Transverse colon (tissue), 4 donors: ENCODE measurements at regions not wholly inside any gene's neighbourhood (a gene's known extent, or its start where the extent isn't known, plus 50 kb on each side); places are given as distances from the start of the nearest gene placed in this dataset.

Experiments used
- CTCF ChIP-seq, 5 experiments: fragments of 200-600 bp in 3 of 5; fragments of 450-650 bp in 2 of 5; sonication (generic) in 3 of 5; IDR thresholded peaks; 1 replicate in 2 of 5; 2 replicates in 3 of 5; pipeline ENCODE4 v1.5.1; 2016 to 2017; ENCODE audit warnings: antibody characterized with exemption in 5 of 5, inconsistent platforms in 3 of 5, mild to moderate bottlenecking in 2 of 5, moderate library complexity in 1 of 5
- POLR2A ChIP-seq: fragments of 450-650 bp; IDR thresholded peaks from one replicate; pipeline ENCODE4 v1.6.1; 2016; ENCODE audit warnings: antibody characterized with exemption, mild to moderate bottlenecking, moderate library complexity
- POLR2AphosphoS5 ChIP-seq, 3 donors: sonication (generic); formaldehyde crosslinking; IDR thresholded peaks; one replicate each; pipeline ENCODE4 v1.6.1; 2016; ENCODE audit warnings: antibody characterized with exemption in 3 of 3

- TF ChIP-seq POLR2AphosphoS5 (IDR thresholded peaks at IDR 0.05) (no peak), POLR2A (no peak), CTCF (IDR thresholded peaks at IDR 0.05) (no peak)
Measured at GRCh38 chr18:11496526-11497172, 112.7 kb upstream of the SLC35G4 start.
